ENCODE measurements at regions not wholly inside any gene's neighbourhood (a gene's known extent, or its start where the extent isn't known, plus 50 kb on each side); places are given as distances from the start of the nearest gene placed in this dataset.
"Not testable (repeated sequence)": the region's sequence is repeated elsewhere in the genome, so short reads cannot be mapped to it uniquely, and the experiment has no call there.

- no peak overlapping the region for H3K4me3 ChIP-seq
- DNase-seq (ENCODE audit: low spot score): no peak
- TF ChIP-seq CTCF (IDR thresholded peaks at IDR 0.05): no peak
- no peak overlapping the region for H3K27ac ChIP-seq
Measured at GRCh38 chr11:71370895-71371673, 77.1 kb downstream of the DHCR7 start.

DNA sequence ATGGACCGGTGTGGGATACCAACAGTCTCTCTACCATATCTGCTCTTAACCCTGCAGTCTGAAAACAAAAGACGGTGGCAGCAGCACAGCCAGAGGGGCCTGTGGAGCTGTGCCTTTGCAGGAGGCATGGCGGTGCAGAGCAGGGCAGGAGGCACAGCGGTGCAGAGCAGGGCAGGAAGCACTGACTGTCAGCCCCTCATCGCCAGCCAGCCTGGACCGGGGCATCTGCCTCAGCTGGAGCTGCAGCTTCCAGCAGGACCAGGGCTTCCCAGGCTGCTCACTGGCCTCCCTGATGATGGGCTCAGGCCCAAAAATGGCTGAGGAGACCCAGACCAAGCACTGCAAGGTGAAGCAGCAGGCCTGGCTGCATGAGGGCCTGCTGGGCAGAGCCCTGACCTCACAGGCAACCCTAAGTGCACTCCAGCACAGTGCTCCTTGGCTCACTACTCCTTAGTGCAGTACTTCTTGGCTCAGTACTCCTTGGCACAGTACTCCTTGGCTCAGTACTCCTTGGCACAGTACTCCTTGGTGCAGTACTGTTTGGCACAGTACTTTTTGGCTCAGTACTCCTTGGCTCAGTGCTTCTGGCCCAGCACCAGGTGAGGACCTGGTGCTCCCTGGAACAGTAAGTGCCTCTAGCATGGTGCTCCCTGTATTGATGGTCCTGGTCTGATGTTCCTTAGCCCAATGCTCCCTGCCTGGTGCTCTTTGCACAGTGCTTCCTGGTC is 78.0 kb downstream of the DHCR7 start:
- Histone ChIP-seq H3K4me3 (no peak overlapping the region), H3K27ac (no peak overlapping the region)
- no peak for DNase-seq (ENCODE audit: low spot score)
- no peak for TF ChIP-seq CTCF (IDR thresholded peaks at IDR 0.05)

DNA sequence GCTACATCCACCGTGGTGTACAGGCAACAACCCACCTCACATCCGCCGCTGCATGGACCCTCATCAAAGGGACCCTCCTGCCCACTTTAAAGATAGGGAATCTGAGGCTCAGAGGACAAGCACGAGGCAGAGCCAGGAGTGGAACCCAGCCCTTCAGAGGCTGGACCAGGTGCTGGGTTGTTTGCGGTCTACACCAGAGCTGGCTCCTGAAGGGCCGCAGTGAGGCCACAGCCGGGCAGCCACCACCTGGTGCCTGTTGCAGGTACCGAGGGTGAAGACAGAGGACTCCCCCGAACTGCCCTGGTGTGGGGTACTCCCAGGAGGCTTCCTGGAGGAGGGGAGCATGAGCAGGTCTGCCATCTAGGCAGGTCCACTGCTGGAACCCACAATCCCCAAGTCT is 78.8 kb downstream of the DHCR7 start:
- no peak for TF ChIP-seq CTCF (IDR thresholded peaks at IDR 0.05)
- no peak for DNase-seq (ENCODE audit: low spot score)
- H3K4me3 ChIP-seq: no peak overlapping the region
- no peak overlapping the region for H3K27ac ChIP-seq

GRCh38 chr11:71368966-71369365 is 79.2 kb downstream of the DHCR7 start:
- Histone ChIP-seq H3K4me3 (no peak overlapping the region), H3K27ac (no peak overlapping the region)
- TF ChIP-seq CTCF (IDR thresholded peaks at IDR 0.05): no peak
- no peak for DNase-seq (ENCODE audit: low spot score)

DNA sequence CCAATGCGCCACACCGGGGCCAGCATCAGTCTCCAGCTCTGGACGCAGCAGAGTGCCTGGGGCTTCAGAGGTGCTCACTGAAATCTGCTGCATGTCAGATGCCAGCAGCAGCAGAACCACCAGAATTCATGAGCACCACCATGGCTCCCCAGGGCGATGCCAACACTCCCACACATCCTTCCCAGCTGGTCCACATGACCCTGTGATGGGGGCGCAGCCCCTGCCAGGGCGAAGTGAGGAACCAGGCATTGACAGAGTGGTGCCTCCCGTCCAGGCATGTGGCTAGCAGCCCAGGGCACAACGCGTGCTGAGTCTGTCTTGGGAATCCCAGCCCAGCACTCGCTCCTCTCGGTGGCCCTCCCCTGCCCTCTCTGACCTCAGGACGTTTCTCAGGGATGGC is 80.4 kb downstream of the DHCR7 start:
- no peak for DNase-seq (ENCODE audit: low spot score)
- H3K4me3 ChIP-seq: no peak overlapping the region

GRCh38 chr11:71367276-71367675 is 80.9 kb downstream of the DHCR7 start:
- not testable (repeated sequence) for DNase-seq (ENCODE audit: low spot score); H3K4me3 ChIP-seq; H3K27ac ChIP-seq

More for the DNA sequence above, 80.4 kb downstream of the DHCR7 start:
- no peak for TF ChIP-seq CTCF (IDR thresholded peaks at IDR 0.05)
- H3K27ac ChIP-seq: no peak overlapping the region

- Histone ChIP-seq H3K4me3 (no peak overlapping the region), H3K27ac (no peak overlapping the region)
- no peak for DNase-seq (ENCODE audit: low spot score)
- TF ChIP-seq CTCF (IDR thresholded peaks at IDR 0.05): no peak
Measured at GRCh38 chr11:71366076-71366475, 82.1 kb downstream of the DHCR7 start.
